ENCODE measurements at regions not wholly inside any gene's neighbourhood (a gene's known extent, or its start where the extent isn't known, plus 50 kb on each side); places are given as distances from the start of the nearest gene placed in this dataset.

- Mint-ChIP-seq H3K27ac (no peak overlapping the region), H3K36me3 (no peaks in the 10 kb centered on the region), H3K4me3 (no peak overlapping the region), H3K27me3 (ENCODE audit: low read depth in 3 of 3) (no peaks in the 10 kb centered on the region), H3K9me3 (no peaks in the 10 kb centered on the region), H3K4me1 (no peaks in the 10 kb centered on the region)
- Histone ChIP-seq H3K4me1 (ENCODE audit: control insufficient read depth in 1 of 2, insufficient read depth in 2 of 2, low read length in 2 of 2) (no peaks in the 10 kb centered on the region), H3K9me3 (replicated peaks in 1 of 2; ENCODE audit: control insufficient read depth in 1 of 2, insufficient read depth in 1 of 2, low read length in 2 of 2) (no peaks in the 10 kb centered on the region), H4K20me1 (ENCODE audit: insufficient read depth, low read length) (no peaks in the 10 kb centered on the region), H3K4me3 (replicated peaks in 1 of 3; ENCODE audit: low read depth in 2 of 3, low read length in 3 of 3) (no peak overlapping the region), H3K4me2 (replicated peaks; ENCODE audit: extremely low read depth, low read length, poor library complexity, severe bottlenecking) (no peak overlapping the region), H3K9ac (ENCODE audit: insufficient read depth, low read length, poor library complexity, severe bottlenecking) (no peak overlapping the region), H2AFZ (ENCODE audit: insufficient read depth, low read depth, low read length, poor library complexity, severe bottlenecking) (no peak overlapping the region), H3K27me3 (ENCODE audit: control insufficient read depth in 2 of 2, insufficient read depth in 2 of 2, low read length in 2 of 2) (no peaks in the 10 kb centered on the region), H3K36me3 (replicated peaks in 1 of 2; ENCODE audit: control insufficient read depth in 1 of 2, insufficient read depth in 2 of 2, low read length in 2 of 2) (no peaks in the 10 kb centered on the region), H3K79me2 (ENCODE audit: insufficient read depth, low read length) (no peaks in the 10 kb centered on the region), H3K27ac (ENCODE audit: low read depth in 1 of 2, low read length in 2 of 2) (no peak overlapping the region)
- no peak for TF ChIP-seq CTCF (IDR thresholded peaks at IDR 0.05)
- no peak for DNase-seq
- WGBS (ENCODE audit: insufficient coverage): no CpG with 5 or more reads among the region's 1 CpG
- intact Hi-C loops (cut with micrococcal nuclease): no loop called here
Measured at GRCh38 chr12:87928031-87928430, 101.2 kb downstream of the C12orf50 start.

GRCh38 chr12:87925021-87925420 lies 104.2 kb downstream of the C12orf50 start:
- no peak overlapping the region for H3K9ac ChIP-seq (ENCODE audit: insufficient read depth, low read length, poor library complexity, severe bottlenecking)
- Mint-ChIP-seq H3K4me1 (no peaks in the 10 kb centered on the region), H3K27me3 (ENCODE audit: low read depth in 3 of 3) (peaks cover 0 to 1% (median 0%) of the 10 kb centered on the region in 3 donors), H3K4me3 (no peak overlapping the region), H3K9me3 (no peaks in the 10 kb centered on the region), H3K27ac (no peak overlapping the region), H3K36me3 (no peaks in the 10 kb centered on the region)
- no peaks in the 10 kb centered on the region for H3K9me3 ChIP-seq (replicated peaks in 1 of 2; ENCODE audit: control insufficient read depth in 1 of 2, insufficient read depth in 1 of 2, low read length in 2 of 2)
- no peak overlapping the region for H2AFZ ChIP-seq (ENCODE audit: insufficient read depth, low read depth, low read length, poor library complexity, severe bottlenecking)
- H3K36me3 ChIP-seq (replicated peaks in 1 of 2; ENCODE audit: control insufficient read depth in 1 of 2, insufficient read depth in 2 of 2, low read length in 2 of 2): no peaks in the 10 kb centered on the region
- no peaks in the 10 kb centered on the region for H4K20me1 ChIP-seq (ENCODE audit: insufficient read depth, low read length)
- WGBS (ENCODE audit: insufficient coverage): 100% methylated on average over 2 of the region's 2 CpGs
- no peak overlapping the region for H3K27ac ChIP-seq (ENCODE audit: low read depth in 1 of 2, low read length in 2 of 2)
- intact Hi-C loops (cut with micrococcal nuclease): no loop called here
- no peak overlapping the region for H3K4me2 ChIP-seq (replicated peaks; ENCODE audit: extremely low read depth, low read length, poor library complexity, severe bottlenecking)
- no peaks in the 10 kb centered on the region for H3K27me3 ChIP-seq (ENCODE audit: control insufficient read depth in 2 of 2, insufficient read depth in 2 of 2, low read length in 2 of 2)
- H3K4me1 ChIP-seq (ENCODE audit: control insufficient read depth in 1 of 2, insufficient read depth in 2 of 2, low read length in 2 of 2): no peaks in the 10 kb centered on the region
- no peak overlapping the region for H3K4me3 ChIP-seq (replicated peaks in 1 of 3; ENCODE audit: low read depth in 2 of 3, low read length in 3 of 3)
- H3K79me2 ChIP-seq (ENCODE audit: insufficient read depth, low read length): no peaks in the 10 kb centered on the region
- no peak for DNase-seq
- TF ChIP-seq CTCF (IDR thresholded peaks at IDR 0.05): no peak

Data from CD14-positive monocyte (primary cell).